ENCODE measurements at regions not wholly inside any gene's neighbourhood (a gene's known extent, or its start where the extent isn't known, plus 50 kb on each side); places are given as distances from the start of the nearest gene placed in this dataset.
"Not testable (repeated sequence)": the region's sequence is repeated elsewhere in the genome, so short reads cannot be mapped to it uniquely, and the experiment has no call there.

- H3K9ac ChIP-seq (ENCODE audit: low read length), result no peak overlapping the region
- H3K4me1 ChIP-seq (ENCODE audit: control insufficient read depth, insufficient read depth, low read length), result peaks cover 9% of the 10 kb centered on the region
- H3K9me3 ChIP-seq (ENCODE audit: control insufficient read depth, low read length), result no peaks in the 10 kb centered on the region
- H3K36me3 ChIP-seq (ENCODE audit: control insufficient read depth, insufficient read depth, low read length), result no peaks in the 10 kb centered on the region
- H3K27me3 ChIP-seq (ENCODE audit: control insufficient read depth, insufficient read depth, low read length), result no peaks in the 10 kb centered on the region
- H3K4me3 ChIP-seq (ENCODE audit: low read length), result no peak overlapping the region
Measured at GRCh38 chr18:46239549-46239948, 135.4 kb downstream of the HAUS1 start.

GRCh38 chr18:46239998-46240397, 135.8 kb downstream of the HAUS1 start:
- no peaks in the 10 kb centered on the region for H3K36me3 ChIP-seq (ENCODE audit: control insufficient read depth, insufficient read depth, low read length)
- no peak overlapping the region for H3K4me3 ChIP-seq (ENCODE audit: low read length)
- no peaks in the 10 kb centered on the region for H3K9me3 ChIP-seq (ENCODE audit: control insufficient read depth, low read length)
- H3K9ac ChIP-seq (ENCODE audit: low read length), result no peak overlapping the region
- no peaks in the 10 kb centered on the region for H3K27me3 ChIP-seq (ENCODE audit: control insufficient read depth, insufficient read depth, low read length)
- peaks cover 6% of the 10 kb centered on the region for H3K4me1 ChIP-seq (ENCODE audit: control insufficient read depth, insufficient read depth, low read length)

DNA sequence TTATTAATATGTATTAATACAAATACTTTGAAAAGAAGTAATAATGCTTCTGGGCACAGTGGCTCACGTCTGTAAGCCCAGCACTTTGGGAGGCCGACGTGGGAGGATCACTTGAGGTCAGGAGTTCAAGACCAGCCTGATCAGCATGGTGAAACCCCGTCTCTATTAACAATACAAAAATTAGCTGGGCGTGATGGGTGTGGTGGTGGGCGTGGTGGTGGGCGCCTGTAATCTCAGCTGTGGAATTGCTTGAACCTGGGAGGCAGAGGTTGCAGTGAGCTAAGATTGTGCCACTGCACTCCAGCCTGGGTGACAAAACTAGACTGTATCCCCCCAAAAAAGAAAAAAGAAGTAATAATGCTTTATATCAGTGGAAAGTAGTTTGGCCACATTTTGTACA, 137.2 kb downstream of the HAUS1 start:
- not testable (repeated sequence) for H3K9ac ChIP-seq (ENCODE audit: low read length); H3K4me1 ChIP-seq (ENCODE audit: control insufficient read depth, insufficient read depth, low read length); H3K4me3 ChIP-seq (ENCODE audit: low read length); H3K9me3 ChIP-seq (ENCODE audit: control insufficient read depth, low read length); H3K36me3 ChIP-seq (ENCODE audit: control insufficient read depth, insufficient read depth, low read length); H3K27me3 ChIP-seq (ENCODE audit: control insufficient read depth, insufficient read depth, low read length)

GRCh38 chr18:46242183-46242582, 138.0 kb downstream of the HAUS1 start:
- no peaks in the 10 kb centered on the region for H3K36me3 ChIP-seq (ENCODE audit: control insufficient read depth, insufficient read depth, low read length)
- H3K4me3 ChIP-seq (ENCODE audit: low read length), result no peak overlapping the region
- no peaks in the 10 kb centered on the region for H3K4me1 ChIP-seq (ENCODE audit: control insufficient read depth, insufficient read depth, low read length)
- H3K9ac ChIP-seq (ENCODE audit: low read length), result no peak overlapping the region
- no peaks in the 10 kb centered on the region for H3K27me3 ChIP-seq (ENCODE audit: control insufficient read depth, insufficient read depth, low read length)
- no peaks in the 10 kb centered on the region for H3K9me3 ChIP-seq (ENCODE audit: control insufficient read depth, low read length)

- no peaks in the 10 kb centered on the region for H3K4me1 ChIP-seq (ENCODE audit: control insufficient read depth, insufficient read depth, low read length)
- no peak overlapping the region for H3K9ac ChIP-seq (ENCODE audit: low read length)
- no peaks in the 10 kb centered on the region for H3K36me3 ChIP-seq (ENCODE audit: control insufficient read depth, insufficient read depth, low read length)
- no peak overlapping the region for H3K4me3 ChIP-seq (ENCODE audit: low read length)
- no peaks in the 10 kb centered on the region for H3K9me3 ChIP-seq (ENCODE audit: control insufficient read depth, low read length)
- no peaks in the 10 kb centered on the region for H3K27me3 ChIP-seq (ENCODE audit: control insufficient read depth, insufficient read depth, low read length)
Measured at GRCh38 chr18:46243095-46243494, 138.9 kb downstream of the HAUS1 start.

GRCh38 chr18:46243673-46244072, 139.5 kb downstream of the HAUS1 start:
- Histone ChIP-seq H3K36me3 (ENCODE audit: control insufficient read depth, insufficient read depth, low read length) (no peaks in the 10 kb centered on the region), H3K4me3 (ENCODE audit: low read length) (no peak overlapping the region), H3K9ac (ENCODE audit: low read length) (no peak overlapping the region), H3K4me1 (ENCODE audit: control insufficient read depth, insufficient read depth, low read length) (no peaks in the 10 kb centered on the region), H3K9me3 (ENCODE audit: control insufficient read depth, low read length) (no peaks in the 10 kb centered on the region), H3K27me3 (ENCODE audit: control insufficient read depth, insufficient read depth, low read length) (no peaks in the 10 kb centered on the region)

DNA sequence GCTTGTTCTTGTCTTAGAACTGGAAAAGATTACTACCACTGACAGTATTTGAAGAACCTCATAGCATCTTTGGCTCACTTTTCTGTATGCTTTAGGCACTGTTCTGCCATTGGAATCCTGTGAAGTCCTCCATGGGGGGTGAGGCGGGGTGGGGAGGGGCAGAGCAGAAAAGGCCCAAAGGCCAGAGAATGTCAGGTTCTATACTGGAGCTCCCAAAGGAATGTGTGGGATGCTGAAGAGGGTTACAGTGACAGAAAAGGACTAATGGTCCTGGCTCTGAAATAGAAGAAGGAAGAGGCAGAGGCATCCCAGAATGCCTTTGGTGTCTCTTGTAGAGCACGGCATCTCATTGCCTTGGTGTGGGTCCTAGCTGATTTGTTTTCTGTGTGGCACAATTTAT, 141.9 kb downstream of the HAUS1 start:
- Histone ChIP-seq H3K36me3 (ENCODE audit: control insufficient read depth, insufficient read depth, low read length) (no peaks in the 10 kb centered on the region), H3K9ac (ENCODE audit: low read length) (no peak overlapping the region), H3K27me3 (ENCODE audit: control insufficient read depth, insufficient read depth, low read length) (no peaks in the 10 kb centered on the region), H3K4me1 (ENCODE audit: control insufficient read depth, insufficient read depth, low read length) (peaks cover 22% of the 10 kb centered on the region), H3K4me3 (ENCODE audit: low read length) (no peak overlapping the region), H3K9me3 (ENCODE audit: control insufficient read depth, low read length) (no peaks in the 10 kb centered on the region)

- H3K4me1 ChIP-seq (ENCODE audit: control insufficient read depth, insufficient read depth, low read length), result peaks cover 22% of the 10 kb centered on the region
- H3K27me3 ChIP-seq (ENCODE audit: control insufficient read depth, insufficient read depth, low read length), result no peaks in the 10 kb centered on the region
- no peak overlapping the region for H3K4me3 ChIP-seq (ENCODE audit: low read length)
- H3K9me3 ChIP-seq (ENCODE audit: control insufficient read depth, low read length), result no peaks in the 10 kb centered on the region
- no peak overlapping the region for H3K9ac ChIP-seq (ENCODE audit: low read length)
- H3K36me3 ChIP-seq (ENCODE audit: control insufficient read depth, insufficient read depth, low read length), result no peaks in the 10 kb centered on the region
Measured at GRCh38 chr18:46247942-46248341, 143.8 kb downstream of the HAUS1 start.

GRCh38 chr18:46250084-46250811, 146.1 kb downstream of the HAUS1 start:
- peak overlapping the region; percentile 5 for H3K9ac ChIP-seq (ENCODE audit: low read length)
- no peaks in the 10 kb centered on the region for H3K9me3 ChIP-seq (ENCODE audit: control insufficient read depth, low read length)
- H3K4me3 ChIP-seq (ENCODE audit: low read length), result no peak overlapping the region
- peaks cover 22% of the 10 kb centered on the region for H3K4me1 ChIP-seq (ENCODE audit: control insufficient read depth, insufficient read depth, low read length)
- no peaks in the 10 kb centered on the region for H3K36me3 ChIP-seq (ENCODE audit: control insufficient read depth, insufficient read depth, low read length)
- no peaks in the 10 kb centered on the region for H3K27me3 ChIP-seq (ENCODE audit: control insufficient read depth, insufficient read depth, low read length)

DNA sequence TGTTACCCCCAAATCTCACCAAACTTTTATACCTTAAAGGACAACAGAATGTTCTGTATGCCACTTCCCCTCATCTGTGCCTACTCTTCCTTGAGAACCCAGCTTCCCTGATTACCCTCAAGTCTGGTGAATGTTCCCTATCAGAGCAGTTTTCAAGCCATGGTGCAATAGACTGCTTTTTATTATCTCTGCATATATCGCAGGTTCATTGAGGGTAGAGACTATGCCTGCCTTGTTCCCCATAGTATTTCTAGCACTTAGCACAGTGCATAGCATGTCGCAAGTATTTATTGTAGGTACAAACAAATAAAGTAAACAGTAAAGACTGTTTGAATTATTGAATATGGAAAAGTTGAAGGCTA, 146.6 kb downstream of the HAUS1 start:
- Histone ChIP-seq H3K4me3 (ENCODE audit: low read length) (no peak overlapping the region), H3K9ac (ENCODE audit: low read length) (peak overlapping the region; percentile 5), H3K36me3 (ENCODE audit: control insufficient read depth, insufficient read depth, low read length) (no peaks in the 10 kb centered on the region), H3K27me3 (ENCODE audit: control insufficient read depth, insufficient read depth, low read length) (no peaks in the 10 kb centered on the region), H3K4me1 (ENCODE audit: control insufficient read depth, insufficient read depth, low read length) (peaks cover 22% of the 10 kb centered on the region), H3K9me3 (ENCODE audit: control insufficient read depth, low read length) (no peaks in the 10 kb centered on the region)

DNA sequence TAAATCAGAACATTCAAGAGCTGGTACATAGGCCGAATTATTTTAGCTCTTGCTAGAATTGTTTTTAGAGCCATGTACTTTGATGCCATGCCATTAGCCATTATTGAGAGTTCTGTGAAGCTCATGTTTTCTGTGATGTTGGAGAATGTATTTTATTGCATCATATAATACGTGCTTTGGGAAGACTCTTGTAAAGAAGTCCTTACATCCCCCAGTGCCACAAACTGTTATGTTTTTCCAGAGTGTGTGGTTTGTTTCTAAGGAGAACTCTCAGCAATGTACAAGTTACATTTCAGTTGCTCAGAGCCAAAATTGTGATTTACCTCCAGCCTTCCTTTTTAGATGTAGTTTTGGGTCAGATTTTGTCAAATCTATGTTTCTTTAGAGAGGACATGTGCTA, 148.6 kb downstream of the HAUS1 start:
- no peak overlapping the region for H3K4me3 ChIP-seq (ENCODE audit: low read length)
- H3K9me3 ChIP-seq (ENCODE audit: control insufficient read depth, low read length), result no peaks in the 10 kb centered on the region
- no peak overlapping the region for H3K9ac ChIP-seq (ENCODE audit: low read length)
- H3K27me3 ChIP-seq (ENCODE audit: control insufficient read depth, insufficient read depth, low read length), result no peaks in the 10 kb centered on the region
- no peaks in the 10 kb centered on the region for H3K36me3 ChIP-seq (ENCODE audit: control insufficient read depth, insufficient read depth, low read length)
- H3K4me1 ChIP-seq (ENCODE audit: control insufficient read depth, insufficient read depth, low read length), result peaks cover 22% of the 10 kb centered on the region

DNA sequence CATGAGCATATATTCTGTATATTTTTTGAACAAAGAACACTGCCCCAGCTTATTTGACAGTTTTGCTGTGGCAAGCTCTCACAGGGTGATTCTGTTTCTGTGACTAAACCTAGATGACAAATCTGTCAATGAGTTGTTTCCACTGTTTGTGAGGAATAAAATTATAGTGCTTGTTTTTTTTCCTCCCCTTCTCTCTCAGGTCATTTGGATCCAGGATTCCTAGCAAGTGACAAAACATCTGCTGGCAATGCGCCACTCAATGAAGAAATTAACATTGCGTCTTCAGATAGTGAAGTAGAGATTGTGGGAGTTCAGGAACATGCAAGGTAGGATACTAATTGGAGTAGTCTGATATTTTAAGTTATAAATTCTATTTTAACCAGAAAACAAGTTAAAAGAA, 149.3 kb downstream of the HAUS1 start:
- Histone ChIP-seq H3K4me1 (ENCODE audit: control insufficient read depth, insufficient read depth, low read length) (peaks cover 22% of the 10 kb centered on the region), H3K4me3 (ENCODE audit: low read length) (no peak overlapping the region), H3K36me3 (ENCODE audit: control insufficient read depth, insufficient read depth, low read length) (no peaks in the 10 kb centered on the region), H3K9ac (ENCODE audit: low read length) (no peak overlapping the region), H3K27me3 (ENCODE audit: control insufficient read depth, insufficient read depth, low read length) (no peaks in the 10 kb centered on the region), H3K9me3 (ENCODE audit: control insufficient read depth, low read length) (no peaks in the 10 kb centered on the region)

GRCh38 chr18:46256078-46256477, 151.9 kb downstream of the HAUS1 start:
- no peaks in the 10 kb centered on the region for H3K36me3 ChIP-seq (ENCODE audit: control insufficient read depth, insufficient read depth, low read length)
- H3K9me3 ChIP-seq (ENCODE audit: control insufficient read depth, low read length), result no peaks in the 10 kb centered on the region
- H3K4me1 ChIP-seq (ENCODE audit: control insufficient read depth, insufficient read depth, low read length), result peaks cover 7% of the 10 kb centered on the region
- H3K4me3 ChIP-seq (ENCODE audit: low read length), result no peak overlapping the region
- no peaks in the 10 kb centered on the region for H3K27me3 ChIP-seq (ENCODE audit: control insufficient read depth, insufficient read depth, low read length)
- no peak overlapping the region for H3K9ac ChIP-seq (ENCODE audit: low read length)
